Colonic mucosa (tissue), 4 donors: ENCODE measurements at regions not wholly inside any gene's neighbourhood (a gene's known extent, or its start where the extent isn't known, plus 50 kb on each side); places are given as distances from the start of the nearest gene placed in this dataset.

Source experiments
- DNase-seq: peaks from one replicate; pipeline ENCODE4 v3.0.0-alpha.2; 2020
- H3K27ac ChIP-seq: fragments of 200-600 bp; one replicate; pipeline ENCODE4 v1.8.0; 2021
- H3K27me3 ChIP-seq: fragments of 200-600 bp; one replicate; pipeline ENCODE4 v1.8.0; 2021
- H3K36me3 ChIP-seq: fragments of 200-600 bp; one replicate; pipeline ENCODE4 v1.8.0; 2021
- H3K4me1 ChIP-seq: fragments of 200-600 bp; one replicate; pipeline ENCODE4 v1.8.0; 2021; ENCODE audit warnings: mild to moderate bottlenecking
- H3K4me3 ChIP-seq: fragments of 200-600 bp; one replicate; pipeline ENCODE4 v1.8.0; 2021
- H3K9ac ChIP-seq, 2 donors: one replicate each; pipeline ENCODE4 v1.7.0; 2013; ENCODE audit warnings: control low read depth in 2 of 2, low read depth in 2 of 2, low read length in 2 of 2
- H3K9me3 ChIP-seq: fragments of 200-600 bp; one replicate; pipeline ENCODE4 v1.8.0; 2021
- intact Hi-C: fragments of 100-400 bp; cut with DNase I; formaldehyde crosslinking; loops from one replicate; pipeline ENCODE4 v1.14.1; 2022
- TF ChIP-seq, protein P1 (sequence below): fragments of 200-600 bp; IDR thresholded peaks from one replicate; pipeline ENCODE4 v1.8.0; 2022; ENCODE audit warnings: antibody characterized with exemption, mild to moderate bottlenecking
- donor health status: healthy.
- donor health status: DM: no; HTN: no; CAD: no.
- donor health status: DM: no; HTN: no; CAD: no.

GRCh38 chr6:15066089-15066758 lies 179.6 kb upstream of the JARID2 start:
- Histone ChIP-seq H3K27me3 (no peaks in the 10 kb centered on the region), H3K9ac (no peak overlapping the region), H3K4me3 (no peak overlapping the region), H3K27ac (peak overlapping the region; percentile 8), H3K9me3 (no peaks in the 10 kb centered on the region), H3K4me1 (no peaks in the 10 kb centered on the region), H3K36me3 (no peaks in the 10 kb centered on the region)
- intact Hi-C loops = no loop called here
- TF ChIP-seq, protein P1, sequence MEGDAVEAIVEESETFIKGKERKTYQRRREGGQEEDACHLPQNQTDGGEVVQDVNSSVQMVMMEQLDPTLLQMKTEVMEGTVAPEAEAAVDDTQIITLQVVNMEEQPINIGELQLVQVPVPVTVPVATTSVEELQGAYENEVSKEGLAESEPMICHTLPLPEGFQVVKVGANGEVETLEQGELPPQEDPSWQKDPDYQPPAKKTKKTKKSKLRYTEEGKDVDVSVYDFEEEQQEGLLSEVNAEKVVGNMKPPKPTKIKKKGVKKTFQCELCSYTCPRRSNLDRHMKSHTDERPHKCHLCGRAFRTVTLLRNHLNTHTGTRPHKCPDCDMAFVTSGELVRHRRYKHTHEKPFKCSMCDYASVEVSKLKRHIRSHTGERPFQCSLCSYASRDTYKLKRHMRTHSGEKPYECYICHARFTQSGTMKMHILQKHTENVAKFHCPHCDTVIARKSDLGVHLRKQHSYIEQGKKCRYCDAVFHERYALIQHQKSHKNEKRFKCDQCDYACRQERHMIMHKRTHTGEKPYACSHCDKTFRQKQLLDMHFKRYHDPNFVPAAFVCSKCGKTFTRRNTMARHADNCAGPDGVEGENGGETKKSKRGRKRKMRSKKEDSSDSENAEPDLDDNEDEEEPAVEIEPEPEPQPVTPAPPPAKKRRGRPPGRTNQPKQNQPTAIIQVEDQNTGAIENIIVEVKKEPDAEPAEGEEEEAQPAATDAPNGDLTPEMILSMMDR = no peak
- no peak for DNase-seq

- Histone ChIP-seq H3K9ac (no peak overlapping the region), H3K4me3 (no peak overlapping the region), H3K9me3 (no peaks in the 10 kb centered on the region), H3K36me3 (no peaks in the 10 kb centered on the region), H3K27ac (no peak overlapping the region), H3K4me1 (no peaks in the 10 kb centered on the region), H3K27me3 (no peaks in the 10 kb centered on the region)
- intact Hi-C loops = no loop called here
- no peak for DNase-seq
- TF ChIP-seq, protein P1 = no peak
Observed at GRCh38 chr6:15073344-15073789, 172.5 kb upstream of the JARID2 start.

DNA sequence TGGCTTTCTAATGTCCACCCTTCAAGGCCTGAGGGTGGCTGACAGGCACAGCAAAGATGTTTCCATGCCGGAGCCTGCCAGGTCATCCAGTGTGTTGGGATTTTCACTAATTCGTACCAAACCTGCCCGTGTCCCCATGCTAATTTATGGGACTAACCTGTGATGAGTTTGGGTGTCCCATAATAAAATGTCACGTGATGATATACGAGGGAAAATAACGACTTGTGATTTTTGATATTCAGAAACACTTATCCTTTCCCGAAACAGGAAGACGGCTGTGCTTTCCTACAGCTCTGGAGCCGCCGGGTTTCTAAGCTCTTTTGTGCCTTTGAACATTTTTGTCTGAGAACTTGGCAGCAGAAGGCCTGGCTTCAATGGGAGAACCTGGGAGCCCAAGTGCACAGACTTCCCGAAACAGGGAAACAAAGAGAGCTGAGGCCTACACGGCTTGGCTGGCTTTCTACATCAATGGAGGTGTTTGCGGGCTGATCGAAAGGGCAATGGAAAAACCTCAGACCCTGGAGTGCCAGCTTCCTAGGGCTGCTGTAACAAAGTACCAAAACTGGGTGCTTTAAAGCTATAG lies 171.9 kb upstream of the JARID2 start:
- Histone ChIP-seq H3K9ac (no peak overlapping the region), H3K4me3 (no peak overlapping the region), H3K4me1 (no peaks in the 10 kb centered on the region), H3K27ac (no peak overlapping the region), H3K9me3 (no peaks in the 10 kb centered on the region), H3K27me3 (no peaks in the 10 kb centered on the region), H3K36me3 (no peaks in the 10 kb centered on the region)
- DNase-seq = no peak
- intact Hi-C loops = no loop called here
- TF ChIP-seq, protein P1 = no peak

DNA sequence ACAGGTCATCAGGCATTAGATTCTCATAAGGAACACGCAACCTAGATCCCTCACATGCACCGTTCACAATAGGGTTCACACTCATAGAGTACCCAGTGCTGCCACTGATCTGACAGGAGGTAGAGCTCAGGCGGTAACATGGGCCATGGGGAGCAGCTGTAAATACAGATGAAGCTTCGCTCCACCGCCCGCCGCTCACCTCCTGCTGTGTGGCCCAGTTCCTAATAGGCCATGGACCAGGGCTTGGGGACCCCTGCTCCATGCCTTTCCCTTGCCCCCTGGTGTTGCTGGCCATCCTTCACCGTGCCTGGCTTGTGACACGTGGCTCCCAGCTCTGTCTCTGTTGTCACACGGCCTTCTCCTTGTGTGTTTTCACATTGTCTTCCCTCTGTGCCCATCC lies 171.1 kb upstream of the JARID2 start:
- intact Hi-C loops = no loop called here
- TF ChIP-seq, protein P1 = no peak
- no peak for DNase-seq
- H3K27ac ChIP-seq = no peak overlapping the region
- no peak overlapping the region for H3K4me3 ChIP-seq
- no peak overlapping the region for H3K9ac ChIP-seq
- no peaks in the 10 kb centered on the region for H3K9me3 ChIP-seq
- H3K27me3 ChIP-seq = no peaks in the 10 kb centered on the region
- H3K4me1 ChIP-seq = no peaks in the 10 kb centered on the region
- no peaks in the 10 kb centered on the region for H3K36me3 ChIP-seq

DNA sequence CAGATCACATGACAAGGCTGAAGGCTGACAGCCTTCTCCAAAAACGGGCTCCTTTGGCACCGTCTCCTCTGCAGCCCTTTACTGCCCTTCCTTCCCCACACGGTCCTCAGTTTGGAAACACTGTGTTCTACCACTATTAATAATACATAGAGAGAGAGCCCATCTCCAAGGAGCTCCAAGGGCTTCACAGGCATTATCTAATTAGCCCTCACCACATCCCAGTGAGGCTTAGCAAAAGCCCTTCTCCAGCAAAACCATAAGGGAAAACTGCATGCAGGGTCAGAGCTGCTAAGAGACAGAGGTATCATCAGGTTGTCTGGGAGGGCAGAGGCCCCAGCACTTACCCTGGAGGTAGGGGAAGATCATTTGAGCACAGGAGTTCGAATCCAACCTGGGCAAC lies 169.3 kb upstream of the JARID2 start:
- no peaks in the 10 kb centered on the region for H3K4me1 ChIP-seq
- H3K4me3 ChIP-seq = no peak overlapping the region
- H3K9me3 ChIP-seq = no peaks in the 10 kb centered on the region
- H3K27ac ChIP-seq = no peak overlapping the region
- no peak overlapping the region for H3K9ac ChIP-seq
- H3K27me3 ChIP-seq = no peaks in the 10 kb centered on the region
- DNase-seq = no peak
- no peaks in the 10 kb centered on the region for H3K36me3 ChIP-seq
- TF ChIP-seq, protein P1 = no peak
- intact Hi-C loops = no loop called here
